AG04449 (cell line): ENCODE measurements at regions not wholly inside any gene's neighbourhood (a gene's known extent, or its start where the extent isn't known, plus 50 kb on each side); places are given as distances from the start of the nearest gene placed in this dataset.

Experiments
- CTCF ChIA-PET: fragments of 350-600 bp; formaldehyde crosslinking; extraction: SDS; loops from one replicate; lab custom pipeline; 2021; ENCODE audit warnings: antibody characterized with exemption; lab: Yijun Ruan, JAX
- POLR2A ChIA-PET: fragments of 400-600, 350-600 bp; formaldehyde crosslinking; extraction: SDS; loops from one replicate; lab custom pipeline; 2020; ENCODE audit warnings: antibody characterized with exemption, inconsistent platforms; lab: Yijun Ruan, JAX
- DNase-seq: peaks from one replicate; pipeline ENCODE4 v3.0.0-alpha.2; 2010; ENCODE audit warnings: low read depth, low spot score
- H3K4me3 ChIP-seq: 2 replicates; pipeline ENCODE4 v1.5.1; 2011; ENCODE audit warnings: low read depth, mild to moderate bottlenecking, control low read depth, low read length
- CTCF ChIP-seq: IDR thresholded peaks from one replicate; pipeline ENCODE4 v1.5.1; 2011; ENCODE audit warnings: mild to moderate bottlenecking, moderate library complexity, low read length, control low read depth, inconsistent platforms; ENCODE audit not compliant: insufficient read depth; ENCODE audit errors: missing control alignments

GRCh38 chr13:51518827-51519226, 65.4 kb upstream of the WDFY2 start:
- CTCF ChIA-PET: no interaction called here
- no peak for TF ChIP-seq CTCF
- no peak overlapping the region for H3K4me3 ChIP-seq
- no peak for DNase-seq
- POLR2A ChIA-PET: interaction anchor here (2.6 kb wide), 1 partner anchor 66 kb away, joined by 13 read pairs; the partner anchor contains the start of gene INTS6

GRCh38 chr13:51519771-51520216, 64.5 kb upstream of the WDFY2 start:
- TF ChIP-seq CTCF: no peak
- DNase-seq: no peak

GRCh38 chr13:51520524-51520923, 63.7 kb upstream of the WDFY2 start:
- DNase-seq: no peak
- POLR2A ChIA-PET: interaction anchor here (2.6 kb wide), 1 partner anchor 68 kb away, joined by 13 read pairs; the partner anchor contains the start of gene INTS6
- no peak for TF ChIP-seq CTCF
- CTCF ChIA-PET: no interaction called here
- H3K4me3 ChIP-seq: no peak overlapping the region

More at GRCh38 chr13:51519771-51520216, 64.5 kb upstream of the WDFY2 start:
- no peak overlapping the region for H3K4me3 ChIP-seq
- POLR2A ChIA-PET: interaction anchor here (2.6 kb wide), 1 partner anchor 67 kb away, joined by 13 read pairs; the partner anchor contains the start of gene INTS6
- CTCF ChIA-PET: no interaction called here

- CTCF ChIA-PET: no interaction called here
- POLR2A ChIA-PET: interaction anchor here (0.7 kb wide), 1 partner anchor 70 kb away, joined by 3 read pairs; the partner anchor contains the start of gene INTS6
- DNase-seq: no peak
- no peak for TF ChIP-seq CTCF
- H3K4me3 ChIP-seq: no peak overlapping the region
Measured at GRCh38 chr13:51523082-51523518, 61.2 kb upstream of the WDFY2 start.

- POLR2A ChIA-PET: no interaction called here
- CTCF ChIA-PET: no interaction called here
Measured at GRCh38 chr13:51524312-51524711, 60.0 kb upstream of the WDFY2 start.

More at GRCh38 chr13:51524312-51524711, 60.0 kb upstream of the WDFY2 start:
- H3K4me3 ChIP-seq: no peak overlapping the region
- no peak for DNase-seq
- TF ChIP-seq CTCF: no peak
